NCI-H1694 treated with DMSO at 0.1 percent for 48 hours (cell line): ENCODE measurements at regions not wholly inside any gene's neighbourhood (a gene's known extent, or its start where the extent isn't known, plus 50 kb on each side); places are given as distances from the start of the nearest gene placed in this dataset.
"Not testable (repeated sequence)": the region's sequence is repeated elsewhere in the genome, so short reads cannot be mapped to it uniquely, and the experiment has no call there.

ENCODE experiments used
- DNase-seq: peaks from one replicate; lab custom pipeline; 2025; lab: John Stamatoyannopoulos, UW

DNA sequence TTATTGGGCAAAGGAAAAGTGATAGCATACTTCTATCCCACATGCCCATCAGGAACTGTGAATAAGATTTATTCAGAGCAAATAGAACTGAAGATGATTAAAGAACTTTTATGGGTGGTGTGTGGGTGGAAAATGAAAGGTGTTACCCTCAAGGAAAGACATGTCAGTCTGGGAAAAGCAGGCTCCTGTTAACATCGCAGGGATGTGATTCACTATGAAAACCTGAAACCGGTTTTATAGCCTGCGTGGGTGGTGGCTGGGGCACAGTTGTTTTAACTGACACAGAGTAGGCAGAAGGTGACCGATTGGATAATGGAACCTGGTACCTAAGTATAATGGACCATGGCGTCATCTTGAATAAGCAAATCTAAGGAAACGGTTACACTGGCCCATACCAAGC lies 61.3 kb upstream of the CASK start:
- DNase-seq = no peak

GRCh38 chrX:41982953-41983352 lies 59.6 kb upstream of the CASK start:
- no peak for DNase-seq

DNA sequence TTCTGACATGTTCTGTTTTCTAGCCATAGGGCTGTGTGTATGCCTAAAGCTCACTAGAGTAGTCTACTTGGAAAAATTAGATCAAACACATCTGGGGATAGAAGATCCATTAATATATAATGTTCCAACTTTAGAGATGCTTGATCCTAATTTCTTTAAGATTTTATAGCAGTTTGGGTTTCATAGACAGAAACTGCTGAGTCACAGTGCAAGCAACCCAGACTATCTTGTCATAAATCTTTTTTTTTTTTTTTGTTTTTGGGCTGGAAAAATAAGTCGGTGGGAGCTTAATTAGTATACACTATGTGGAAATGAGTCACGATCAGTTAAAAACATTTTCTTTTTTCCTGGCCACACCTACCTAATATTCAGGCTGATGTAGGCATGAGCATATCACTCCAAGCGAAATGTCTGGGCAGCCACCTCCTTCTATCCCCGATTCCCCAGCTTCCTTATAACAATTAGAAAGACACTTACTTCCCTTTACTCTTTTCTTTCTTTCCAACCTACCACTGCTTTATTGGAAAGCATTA lies 58.2 kb upstream of the CASK start:
- DNase-seq = no peak

GRCh38 chrX:41974677-41975076 lies 51.3 kb upstream of the CASK start:
- not testable (repeated sequence) for DNase-seq

GRCh38 chrX:41973208-41973607 lies 49.9 kb upstream of the CASK start:
- no peak for DNase-seq
